ENCODE measurements at regions not wholly inside any gene's neighbourhood (a gene's known extent, or its start where the extent isn't known, plus 50 kb on each side); places are given as distances from the start of the nearest gene placed in this dataset.

- no peak for DNase-seq (ENCODE audit: insufficient read length, low spot score)
- TF ChIP-seq POLR2A (IDR thresholded peaks at IDR 0.05; ENCODE audit: low read depth, low read length): no peak
- no peak for FAIRE-seq
Measured at GRCh38 chr7:71055504-71055903, 76.4 kb upstream of the GALNT17 start.

GRCh38 chr7:71077743-71078476 is 54.0 kb upstream of the GALNT17 start:
- FAIRE-seq: no peak
- TF ChIP-seq POLR2A (IDR thresholded peaks at IDR 0.05; ENCODE audit: low read depth, low read length): no peak
- DNase-seq (ENCODE audit: insufficient read length, low spot score): no peak

Data from H54 (cell line).